HG03280 (cell line): ENCODE measurements at regions not wholly inside any gene's neighbourhood (a gene's known extent, or its start where the extent isn't known, plus 50 kb on each side); places are given as distances from the start of the nearest gene placed in this dataset.

Experiments used
- ATAC-seq: cut with Tn5 transposase; IDR thresholded peaks from one replicate; pipeline ENCODE4 v1.9.1; 2021; ENCODE audit warnings: mild to moderate bottlenecking, moderate library complexity; ENCODE audit not compliant: unreplicated experiment

GRCh38 chr5:17690473-17690872, 56.2 kb downstream of the TAF11L14 start:
- ATAC-seq, result no peak

DNA sequence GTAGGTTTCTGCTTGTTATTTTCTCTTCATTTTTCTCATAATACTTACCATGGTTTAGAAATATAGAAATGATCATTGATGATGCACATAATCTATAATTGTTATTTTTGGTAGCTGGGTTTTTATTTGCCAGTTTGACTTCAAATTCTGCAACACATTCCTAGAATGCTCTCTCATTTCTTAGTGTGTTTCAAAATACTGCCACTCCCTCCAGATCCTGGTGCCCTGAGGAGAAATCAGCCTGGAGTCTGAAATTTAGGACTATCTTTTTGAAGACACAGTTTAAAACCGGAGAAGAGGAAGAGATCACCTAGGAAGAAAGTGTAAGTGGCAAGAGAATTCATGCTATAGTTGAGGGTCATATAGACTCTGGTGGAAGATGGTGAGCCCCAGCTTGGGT, 57.5 kb downstream of the TAF11L14 start:
- no peak for ATAC-seq

DNA sequence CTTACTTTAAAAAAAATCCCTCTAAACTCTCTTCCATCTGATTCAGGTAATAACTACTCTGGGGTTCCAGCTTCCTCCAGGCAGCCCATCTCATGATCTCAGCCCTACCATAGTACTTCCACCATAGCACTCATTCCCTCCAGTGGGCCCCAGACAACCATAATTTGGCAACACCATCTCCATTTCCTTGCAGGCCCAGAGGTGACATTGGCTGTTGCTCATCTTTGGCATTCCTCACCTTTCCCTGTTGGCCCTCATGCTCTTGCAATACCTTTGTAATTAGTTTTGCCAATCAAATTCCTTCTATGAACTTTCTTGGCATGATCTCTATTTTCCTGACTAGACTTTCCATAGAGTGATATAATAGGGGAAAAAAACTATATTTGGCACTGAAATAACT, 60.1 kb downstream of the TAF11L14 start:
- ATAC-seq, result no peak

- ATAC-seq, result no peak
Observed at GRCh38 chr5:17694914-17695313, 60.7 kb downstream of the TAF11L14 start.

GRCh38 chr5:17696627-17697026, 62.4 kb downstream of the TAF11L14 start:
- ATAC-seq, result no peak

GRCh38 chr5:17697671-17698070, 63.4 kb downstream of the TAF11L14 start:
- no peak for ATAC-seq

DNA sequence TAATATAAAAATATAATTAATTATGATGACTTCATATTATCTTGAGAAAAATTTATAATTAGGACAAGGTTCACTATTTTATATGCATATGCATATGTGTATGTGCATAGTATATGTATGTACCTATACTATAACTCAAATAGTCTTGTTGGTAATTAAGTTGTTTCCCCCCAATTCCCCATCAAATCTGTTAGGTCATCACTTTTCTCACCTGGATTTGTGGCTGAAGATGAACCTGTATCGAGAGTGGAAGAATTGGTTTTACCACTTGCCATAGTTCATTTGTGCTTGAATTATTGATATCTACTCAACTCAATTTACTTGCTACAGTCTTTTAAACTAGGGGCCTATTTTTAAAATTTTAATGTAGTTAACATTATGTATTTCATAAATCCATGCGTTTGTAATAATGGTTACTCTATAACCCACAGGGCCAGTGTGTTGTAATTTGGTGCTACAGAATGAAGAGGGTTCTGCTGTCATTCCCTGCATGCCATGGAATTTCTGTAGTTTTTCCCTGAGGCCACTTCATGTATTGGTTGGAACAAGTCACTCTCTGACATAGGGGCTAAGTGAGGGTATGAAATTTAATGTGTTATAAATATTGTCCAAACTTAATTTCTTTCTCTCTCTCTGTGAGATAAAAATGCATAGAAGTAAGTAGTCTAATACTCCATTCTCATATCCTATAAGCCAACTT, 74.9 kb downstream of the TAF11L14 start:
- no peak for ATAC-seq

DNA sequence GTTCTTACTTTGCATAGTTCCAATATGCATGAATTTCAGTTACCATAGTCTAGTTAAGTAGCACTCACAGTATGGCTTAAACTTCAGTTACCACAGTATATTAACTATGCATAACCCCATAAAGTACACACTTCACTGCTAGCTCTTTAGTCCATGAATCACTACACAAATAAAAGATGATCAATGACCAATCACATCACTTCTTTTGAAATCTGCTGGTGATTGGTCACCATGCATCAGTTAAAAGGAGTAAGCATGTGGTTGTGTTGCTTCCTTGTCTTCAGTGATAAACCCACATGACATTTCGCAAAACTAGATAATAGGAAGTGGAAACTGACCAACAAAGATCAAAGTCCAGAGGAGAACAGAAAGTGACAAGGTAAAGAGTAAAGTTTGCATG, 79.0 kb downstream of the TAF11L14 start:
- no peak for ATAC-seq

GRCh38 chr5:17714186-17714585, 79.9 kb downstream of the TAF11L14 start:
- ATAC-seq, result no peak

- ATAC-seq, result no peak
Observed at GRCh38 chr5:17719592-17719991, 85.3 kb downstream of the TAF11L14 start.

DNA sequence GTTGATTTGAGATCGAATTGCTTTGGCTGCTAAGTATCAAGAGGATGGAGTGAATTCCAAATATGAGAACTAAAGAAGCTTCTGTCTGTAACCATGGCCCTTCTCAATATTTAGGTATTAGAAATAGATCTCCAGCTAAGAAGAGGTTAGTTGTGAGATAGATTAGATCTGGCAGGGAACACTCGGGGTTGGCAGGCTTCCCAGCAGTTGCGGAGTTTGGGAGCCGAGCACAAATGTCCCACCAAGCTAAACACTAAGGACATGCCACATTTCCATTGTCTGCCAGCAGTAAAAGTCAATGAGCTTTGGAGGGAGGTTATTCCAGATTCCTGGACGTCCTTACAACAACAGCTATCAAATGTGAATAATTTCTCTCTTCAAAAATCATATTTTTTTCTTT, 85.8 kb downstream of the TAF11L14 start:
- ATAC-seq, result no peak

DNA sequence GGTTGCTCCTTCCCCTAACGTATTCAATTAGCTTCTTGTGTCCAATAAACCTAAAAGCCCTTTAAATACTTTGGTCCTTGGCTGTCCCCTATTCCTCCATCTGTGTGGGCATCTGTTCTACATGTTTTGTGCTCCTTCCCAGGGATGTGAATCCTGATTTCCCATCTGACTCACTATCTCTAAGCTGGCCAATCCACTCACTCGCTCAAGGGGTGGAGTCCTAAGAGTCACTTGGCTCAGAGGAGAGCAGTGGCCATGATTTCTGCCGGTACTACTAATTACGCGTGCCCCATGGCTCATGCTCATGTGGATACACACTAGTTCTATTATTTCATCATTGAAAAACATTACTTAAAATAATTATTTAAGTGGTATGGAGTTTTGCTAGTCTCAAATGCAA, 89.6 kb downstream of the TAF11L14 start:
- ATAC-seq, result no peak

DNA sequence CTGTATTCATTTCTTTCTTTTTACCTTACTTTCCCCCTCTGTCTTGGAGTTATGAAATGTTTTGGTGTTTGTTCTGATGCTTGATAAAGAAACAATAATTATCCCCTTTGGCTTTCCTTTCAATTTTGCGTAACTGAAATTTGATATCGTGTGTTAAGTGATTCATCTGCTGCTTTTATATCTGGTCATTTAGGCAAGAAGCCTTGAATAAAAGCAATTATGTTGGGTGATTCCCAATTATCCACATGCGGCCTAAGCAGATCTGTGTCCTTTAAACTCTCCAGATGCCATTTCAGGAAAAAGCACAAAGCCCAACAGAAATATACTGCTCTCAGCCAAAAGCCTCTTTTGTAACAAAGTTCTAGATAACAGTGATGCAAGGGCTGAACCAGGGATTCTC, 92.8 kb downstream of the TAF11L14 start:
- ATAC-seq, result no peak

DNA sequence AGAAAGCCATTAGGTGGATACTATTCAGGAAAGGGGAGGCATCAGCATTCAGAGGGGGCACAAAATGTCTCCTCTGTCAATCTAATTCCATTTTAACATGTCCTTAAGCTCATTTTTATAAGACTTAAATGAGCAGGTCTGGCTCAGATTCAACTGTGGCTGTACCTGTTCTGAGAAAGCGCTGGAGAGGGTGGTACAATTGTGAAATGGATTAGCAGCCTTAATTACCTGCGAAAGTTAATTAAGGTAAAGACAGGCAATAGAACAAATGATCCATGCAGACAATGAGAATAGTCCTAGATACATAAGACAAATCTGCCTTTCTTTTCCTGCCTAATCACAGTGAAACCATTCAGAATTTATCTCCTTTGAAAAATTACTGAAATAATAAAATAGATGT, 96.2 kb downstream of the TAF11L14 start:
- no peak for ATAC-seq

DNA sequence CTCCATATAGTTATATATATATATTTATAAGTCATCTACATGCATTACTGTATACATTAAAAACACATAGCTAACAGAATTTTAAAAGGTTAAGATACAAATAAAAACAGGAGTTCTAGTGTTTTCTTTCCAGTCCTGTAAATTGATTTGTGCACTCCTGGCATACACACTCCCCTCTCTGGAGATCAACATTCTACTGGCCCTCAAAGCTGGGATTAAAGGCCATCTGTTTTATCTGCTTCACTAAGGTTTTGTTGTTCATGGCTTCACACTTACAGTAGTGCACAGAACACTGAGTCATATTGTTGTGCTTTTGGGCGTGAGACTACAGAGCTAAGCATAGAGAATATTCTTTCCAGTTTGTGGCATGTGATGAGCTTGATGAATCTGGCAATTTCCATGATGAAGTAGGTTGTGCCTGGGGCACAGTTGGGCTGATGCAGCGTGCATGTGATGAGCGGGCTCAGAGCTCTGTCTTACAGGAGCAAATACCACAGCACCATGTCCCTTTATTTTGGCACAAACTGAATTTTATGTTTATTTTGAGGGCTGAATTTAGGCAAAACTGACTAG, 98.2 kb downstream of the TAF11L14 start:
- ATAC-seq, result no peak

GRCh38 chr5:17734011-17734410, 99.8 kb downstream of the TAF11L14 start:
- no peak for ATAC-seq

DNA sequence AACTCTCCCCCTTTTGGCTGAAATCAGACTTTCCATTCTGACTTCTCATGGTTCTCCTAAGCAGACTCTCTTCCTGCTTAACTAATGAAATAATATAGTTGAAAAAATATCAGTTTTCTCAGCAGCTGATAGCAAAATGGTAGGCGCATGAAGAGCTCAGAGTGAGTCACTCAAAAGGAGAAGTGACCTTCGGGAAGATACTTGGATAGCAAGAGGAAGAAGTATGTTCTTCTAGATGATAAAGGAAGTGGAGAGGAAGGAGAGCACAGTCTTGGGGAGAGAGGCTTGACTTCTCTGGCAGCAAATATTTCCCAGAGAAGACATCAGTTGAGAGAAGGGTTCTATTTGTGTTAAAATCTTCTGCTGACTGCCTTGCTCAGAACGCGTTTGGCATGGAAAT, 101.5 kb downstream of the TAF11L14 start:
- ATAC-seq, result no peak

DNA sequence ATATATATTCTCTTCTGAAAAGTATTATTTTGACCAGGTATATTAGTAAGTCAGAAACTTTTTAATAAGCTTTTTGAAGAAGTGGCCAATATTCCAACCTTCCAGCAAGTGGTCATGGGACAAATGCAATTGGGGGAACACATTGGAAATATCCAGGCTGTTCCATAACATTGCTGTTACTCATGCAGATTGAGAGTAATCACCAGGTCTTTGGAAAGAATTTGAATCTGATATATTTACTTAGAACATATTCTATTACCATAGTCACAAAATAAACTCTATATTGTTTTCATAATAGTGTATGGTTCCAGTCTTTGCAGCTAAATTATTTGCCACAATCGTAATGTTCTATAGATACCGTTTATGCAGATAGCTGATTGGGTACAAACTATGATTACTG, 102.8 kb downstream of the TAF11L14 start:
- ATAC-seq, result no peak

- no peak for ATAC-seq
Observed at GRCh38 chr5:17738446-17738845, 104.2 kb downstream of the TAF11L14 start.

- no peak for ATAC-seq
Observed at GRCh38 chr5:17743580-17744435, 109.5 kb downstream of the TAF11L14 start.

- no peak for ATAC-seq
Observed at GRCh38 chr5:17748201-17748600, 113.9 kb downstream of the TAF11L14 start.

GRCh38 chr5:17748941-17749340, 114.7 kb downstream of the TAF11L14 start:
- no peak for ATAC-seq
